GM18498 (cell line): ENCODE measurements at regions not wholly inside any gene's neighbourhood (a gene's known extent, or its start where the extent isn't known, plus 50 kb on each side); places are given as distances from the start of the nearest gene placed in this dataset.

Experiments used
- ATAC-seq: cut with Tn5 transposase; IDR thresholded peaks from one replicate; pipeline ENCODE4 v1.9.1; 2021; ENCODE audit warnings: mild to moderate bottlenecking, moderate library complexity; ENCODE audit not compliant: unreplicated experiment

GRCh38 chrX:124518885-124519284 is 172.5 kb downstream of the SH2D1A start:
- no peak for ATAC-seq

- no peak for ATAC-seq
Observed at GRCh38 chrX:124524852-124525251, 178.5 kb downstream of the SH2D1A start.

- ATAC-seq = no peak
Observed at GRCh38 chrX:124529786-124530185, 183.4 kb downstream of the SH2D1A start.

GRCh38 chrX:124530803-124531202 is 184.4 kb downstream of the SH2D1A start:
- no peak for ATAC-seq

GRCh38 chrX:124534536-124534935 is 188.2 kb downstream of the SH2D1A start:
- ATAC-seq = no peak

- ATAC-seq = no peak
Observed at GRCh38 chrX:124540474-124540873, 194.1 kb downstream of the SH2D1A start.

- no peak for ATAC-seq
Observed at GRCh38 chrX:124548571-124548970, 202.2 kb downstream of the SH2D1A start.

GRCh38 chrX:124555036-124555595 is 208.8 kb downstream of the SH2D1A start:
- no peak for ATAC-seq

- no peak for ATAC-seq
Observed at GRCh38 chrX:124557976-124558375, 211.6 kb downstream of the SH2D1A start.

GRCh38 chrX:124573468-124573867 is 227.1 kb downstream of the SH2D1A start:
- ATAC-seq = no peak

- ATAC-seq = no peak
Observed at GRCh38 chrX:124592744-124593143, 246.4 kb downstream of the SH2D1A start.

- ATAC-seq = no peak
Observed at GRCh38 chrX:124594017-124594651, 247.8 kb downstream of the SH2D1A start.

- ATAC-seq = no peak
Observed at GRCh38 chrX:124605511-124605910, 259.1 kb downstream of the SH2D1A start.

- ATAC-seq = no peak
Observed at GRCh38 chrX:124606724-124607123, 260.4 kb downstream of the SH2D1A start.

- no peak for ATAC-seq
Observed at GRCh38 chrX:124619710-124620109, 273.3 kb downstream of the SH2D1A start.

- no peak for ATAC-seq
Observed at GRCh38 chrX:124634363-124634762, 288.0 kb downstream of the SH2D1A start.

- ATAC-seq = no peak
Observed at GRCh38 chrX:124641737-124642491, 295.6 kb downstream of the SH2D1A start.

- ATAC-seq = no peak
Observed at GRCh38 chrX:124646403-124646802, 300.0 kb downstream of the SH2D1A start.

GRCh38 chrX:124651031-124651430 is 304.7 kb downstream of the SH2D1A start:
- ATAC-seq = no peak

GRCh38 chrX:124665621-124666400 is 319.4 kb downstream of the SH2D1A start:
- ATAC-seq = no peak

- no peak for ATAC-seq
Observed at GRCh38 chrX:124679199-124679598, 332.8 kb downstream of the SH2D1A start.
